IMR-90 (cell line): ENCODE measurements at regions not wholly inside any gene's neighbourhood (a gene's known extent, or its start where the extent isn't known, plus 50 kb on each side); places are given as distances from the start of the nearest gene placed in this dataset.

Experiments
- ATAC-seq: fragments of 200-7000 bp; cut with Tn5 transposase; 2 replicates; pipeline ENCODE4 v1.9.1; 2020; ENCODE audit warnings: low read depth, mild to moderate bottlenecking, moderate library complexity
- BruUV-seq: library from RNA; stranded (reverse); fragments of 400-500 nt; replicated peaks from 2 replicates; lab custom pipeline; 2021; lab: Mats Ljungman, UMichigan
- CTCF ChIA-PET: fragments of 300-600 bp; formaldehyde crosslinking; extraction: SDS; loops from one replicate; lab custom pipeline; 2021; ENCODE audit warnings: antibody characterized with exemption; lab: Yijun Ruan, JAX
- POLR2A ChIA-PET: fragments of 300-600 bp; sonication (Branson Sonifier 250); formaldehyde crosslinking; loops from one replicate; lab custom pipeline; 2022; ENCODE audit warnings: antibody characterized with exemption; ENCODE audit not compliant: unreplicated experiment; lab: Charles Lee
- DNase-seq: peaks from one replicate; pipeline ENCODE4 v3.0.0; 2013
- H2AFZ ChIP-seq: replicated peaks from 2 replicates; pipeline ENCODE3; 2013; ENCODE audit warnings: low read length, mild to moderate bottlenecking; ENCODE audit not compliant: poor library complexity
- H2AK5ac ChIP-seq: 2 replicates; pipeline ENCODE4 v1.6.1; 2013; ENCODE audit warnings: low read depth, low read length, inconsistent platforms
- H2AK9ac ChIP-seq: replicated peaks from 2 replicates; pipeline ENCODE3; 2013; ENCODE audit warnings: mild to moderate bottlenecking, low read depth, low read length, moderate library complexity; ENCODE audit not compliant: poor library complexity
- H2BK120ac ChIP-seq: 2 replicates; pipeline ENCODE4 v1.6.1; 2013; ENCODE audit warnings: low read depth, low read length, inconsistent platforms
- H2BK15ac ChIP-seq: 3 replicates; pipeline ENCODE4 v1.6.1; 2013; ENCODE audit warnings: low read depth, low read length, inconsistent platforms
- H2BK20ac ChIP-seq: 2 replicates; pipeline ENCODE4 v1.6.1; 2013; ENCODE audit warnings: low read depth, mild to moderate bottlenecking, inconsistent platforms, low read length, moderate library complexity
- H2BK5ac ChIP-seq: 2 replicates; pipeline ENCODE4 v1.6.1; 2013; ENCODE audit warnings: mild to moderate bottlenecking, low read depth, low read length, inconsistent platforms; ENCODE audit not compliant: poor library complexity, severe bottlenecking
- H3K14ac ChIP-seq: replicated peaks from 2 replicates; pipeline ENCODE4 v1.6.1; 2013; ENCODE audit warnings: low read depth, low read length, inconsistent platforms
- H3K18ac ChIP-seq: 2 replicates; pipeline ENCODE4 v1.6.1; 2013; ENCODE audit warnings: low read depth, low read length, control low read depth
- H3K23ac ChIP-seq: 2 replicates; pipeline ENCODE4 v1.6.1; 2013; ENCODE audit warnings: low read depth, low read length, inconsistent platforms
- H3K27ac ChIP-seq: 2 replicates; pipeline ENCODE4 v1.5.1; 2013; ENCODE audit warnings: mild to moderate bottlenecking, control low read depth, low read length; ENCODE audit not compliant: insufficient read depth
- H3K27me3 ChIP-seq: 2 replicates; pipeline ENCODE4 v1.6.1; 2013; ENCODE audit warnings: low read length; ENCODE audit not compliant: control insufficient read depth, insufficient read depth
- H3K36me3 ChIP-seq: 2 replicates; pipeline ENCODE4 v1.6.1; 2013; ENCODE audit warnings: low read length, mixed read lengths; ENCODE audit not compliant: control insufficient read depth, insufficient read depth
- H3K4ac ChIP-seq: 2 replicates; pipeline ENCODE4 v1.6.1; 2013; ENCODE audit warnings: low read depth, low read length, inconsistent platforms
- H3K4me1 ChIP-seq: 2 replicates; pipeline ENCODE4 v1.6.1; 2013; ENCODE audit warnings: low read length, mixed read lengths; ENCODE audit not compliant: control insufficient read depth, insufficient read depth
- H3K4me2 ChIP-seq: 2 replicates; pipeline ENCODE4 v1.6.1; 2013; ENCODE audit warnings: low read depth, mild to moderate bottlenecking, control low read depth, low read length, moderate library complexity
- H3K4me3 ChIP-seq: 2 replicates; pipeline ENCODE4 v1.5.1; 2013; ENCODE audit warnings: low read depth, mild to moderate bottlenecking, control low read depth, low read length, moderate library complexity; ENCODE audit not compliant: insufficient read depth
- H3K56ac ChIP-seq: 2 replicates; pipeline ENCODE4 v1.6.1; 2013; ENCODE audit warnings: low read length, inconsistent platforms; ENCODE audit not compliant: insufficient read depth; ENCODE audit errors: extremely low read depth
- H3K79me1 ChIP-seq, 2 experiments: 2 replicates each; pipeline ENCODE4 v1.6.1; 2013; ENCODE audit warnings: low read length in 2 of 2, inconsistent platforms in 1 of 2, low read depth in 1 of 2
- H3K9ac ChIP-seq: 2 replicates; pipeline ENCODE4 v1.6.1; 2013; ENCODE audit warnings: low read depth, low read length, control low read depth
- H3K9me1 ChIP-seq: 2 replicates; pipeline ENCODE4 v1.6.1; 2013; ENCODE audit warnings: low read length, inconsistent platforms; ENCODE audit not compliant: insufficient read depth
- H3K9me3 ChIP-seq: 2 replicates; pipeline ENCODE4 v1.6.1; 2013; ENCODE audit warnings: low read length; ENCODE audit not compliant: control insufficient read depth, insufficient read depth
- H4K20me1 ChIP-seq: 2 replicates; pipeline ENCODE4 v1.6.1; 2013; ENCODE audit warnings: low read length, inconsistent platforms; ENCODE audit not compliant: insufficient read depth
- H4K5ac ChIP-seq: 2 replicates; pipeline ENCODE4 v1.6.1; 2013; ENCODE audit warnings: mild to moderate bottlenecking, low read depth, low read length, control low read depth
- H4K8ac ChIP-seq, 2 experiments: 2 replicates each; pipeline ENCODE4 v1.6.1; 2013; ENCODE audit warnings: low read depth in 2 of 2, low read length in 2 of 2, control low read depth in 1 of 2, inconsistent platforms in 1 of 2
- H4K91ac ChIP-seq: 2 replicates; pipeline ENCODE4 v1.6.1; 2013; ENCODE audit warnings: low read depth, low read length, inconsistent platforms; ENCODE audit not compliant: insufficient read depth
- BHLHE40 ChIP-seq: fragments of 150-350 bp; IDR thresholded peaks from 2 replicates; pipeline ENCODE4 v1.6.1; 2016; ENCODE audit warnings: mild to moderate bottlenecking, low read depth, low read length
- CEBPB ChIP-seq: IDR thresholded peaks from 2 replicates; pipeline ENCODE4 v1.6.1; 2012; ENCODE audit warnings: low read depth, low read length, improper control_type of control experiment
- CHD1 ChIP-seq: IDR thresholded peaks from 2 replicates; pipeline ENCODE4 v1.6.1; 2012; ENCODE audit warnings: low read depth, low read length, improper control_type of control experiment
- CTCF ChIP-seq: conservative IDR thresholded peaks from 2 replicates; pipeline ENCODE4 v1.5.1; 2012; ENCODE audit warnings: mild to moderate bottlenecking, low read depth, low read length, improper control_type of control experiment
- ELK1 ChIP-seq: fragments of 150-350 bp; IDR thresholded peaks from 2 replicates; pipeline ENCODE4 v1.6.1; 2016; ENCODE audit warnings: low read depth, mild to moderate bottlenecking, low read length, moderate library complexity, borderline replicate concordance
- FOS ChIP-seq: fragments of 150-350 bp; IDR thresholded peaks from 2 replicates; pipeline ENCODE4 v1.6.1; 2016; ENCODE audit warnings: low read depth, low read length
- MAFK ChIP-seq: IDR thresholded peaks from 2 replicates; pipeline ENCODE4 v1.6.1; 2012; ENCODE audit warnings: low read depth, low read length, improper control_type of control experiment
- MAZ ChIP-seq: IDR thresholded peaks from 2 replicates; pipeline ENCODE4 v1.6.1; 2012; ENCODE audit warnings: low read depth, mild to moderate bottlenecking, low read length, improper control_type of control experiment, moderate library complexity, borderline replicate concordance
- MXI1 ChIP-seq: IDR thresholded peaks from 2 replicates; pipeline ENCODE4 v1.6.1; 2012; ENCODE audit warnings: low read depth, mild to moderate bottlenecking, low read length, moderate library complexity, borderline replicate concordance
- NFE2L2 ChIP-seq: fragments of 150-350 bp; IDR thresholded peaks from 2 replicates; pipeline ENCODE4 v1.6.1; 2016; ENCODE audit warnings: low read depth, mild to moderate bottlenecking, low read length
- POLR2A ChIP-seq: IDR thresholded peaks from 2 replicates; pipeline ENCODE4 v1.6.1; 2012; ENCODE audit warnings: mild to moderate bottlenecking, low read depth, low read length
- RAD21 ChIP-seq: IDR thresholded peaks from 2 replicates; pipeline ENCODE4 v1.6.1; 2012; ENCODE audit warnings: low read length, improper control_type of control experiment
- RCOR1 ChIP-seq: IDR thresholded peaks from 2 replicates; pipeline ENCODE4 v1.6.1; 2012; ENCODE audit warnings: mild to moderate bottlenecking, low read length, improper control_type of control experiment; ENCODE audit not compliant: insufficient replicate concordance
- RFX5 ChIP-seq: IDR thresholded peaks from 2 replicates; pipeline ENCODE4 v1.8.0; 2012; ENCODE audit warnings: low read depth, mild to moderate bottlenecking, low read length, moderate library complexity
- SMC3 ChIP-seq: fragments of 150-350 bp; IDR thresholded peaks from 2 replicates; pipeline ENCODE4 v1.6.1; 2016; ENCODE audit warnings: low read depth, mild to moderate bottlenecking, antibody characterized with exemption, low read length, moderate library complexity
- USF2 ChIP-seq: fragments of 150-350 bp; IDR thresholded peaks from 2 replicates; pipeline ENCODE4 v1.6.1; 2017; ENCODE audit warnings: mild to moderate bottlenecking, antibody characterized with exemption, low read length, low read depth
- WGBS, 2 experiments: methylation state at CpG; one replicate each; pipeline versions ENCODE4 v1.1.5 to v1.1.7; 2013; ENCODE audit warnings: missing lambda C conversion rate in 2 of 2; ENCODE audit not compliant: insufficient read length in 1 of 2; ENCODE audit errors: extremely low coverage in 2 of 2; 5-methylcytosine and 5-hydroxymethylcytosine counted together
- dilution Hi-C: fragments of 300-500 bp; cut with HindIII; formaldehyde crosslinking; loops from one replicate; pipeline ENCODE4 v1.14.3; 2018; ENCODE audit warnings: low sequenced_read_pairs; ENCODE audit not compliant: unreplicated experiment
- in situ Hi-C: fragments of 300-500 bp; cut with MboI; formaldehyde crosslinking; loops from 3 replicates; pipeline ENCODE4 v1.14.3; 2019; ENCODE audit warnings: low sequenced_read_pairs, inconsistent platforms, mixed read lengths
- intact Hi-C: fragments of 100-400 bp; cut with micrococcal nuclease; formaldehyde crosslinking; loops from 2 replicates; pipeline ENCODE4 v1.10.0; 2022

- Histone ChIP-seq H3K36me3 (no peaks in the 10 kb centered on the region), H3K18ac (no peak overlapping the region), H2AK9ac (no peak overlapping the region), H3K9ac (no peak overlapping the region), H3K79me1 (no peaks in the 10 kb centered on the region), H3K56ac (no peak overlapping the region), H3K27me3 (no peaks in the 10 kb centered on the region), H4K91ac (no peak overlapping the region), H2BK5ac (no peak overlapping the region), H3K4ac (no peak overlapping the region), H2AFZ (no peak overlapping the region), H4K5ac (no peak overlapping the region), H4K8ac (no peak overlapping the region), H3K4me3 (no peak overlapping the region), H2AK5ac (no peak overlapping the region), H3K14ac (no peak overlapping the region), H4K20me1 (no peaks in the 10 kb centered on the region), H2BK15ac (no peak overlapping the region), H3K4me2 (no peak overlapping the region), H3K4me1 (no peaks in the 10 kb centered on the region), H3K27ac (no peak overlapping the region), H3K23ac (no peak overlapping the region), H3K9me1 (no peaks in the 10 kb centered on the region), H2BK120ac (no peak overlapping the region), H3K9me3 (no peaks in the 10 kb centered on the region), H2BK20ac (no peak overlapping the region)
- TF ChIP-seq FOS (no peak), MXI1 (no peak), SMC3 (no peak), CHD1 (no peak), MAZ (no peak), RFX5 (no peak), USF2 (no peak), CEBPB (no peak), ELK1 (no peak), CTCF (no peak), BHLHE40 (no peak), RAD21 (no peak), POLR2A (no peak), MAFK (no peak), NFE2L2 (no peak), RCOR1 (no peak)
- in situ Hi-C loops, result no loop called here
- POLR2A ChIA-PET, result no interaction called here
- dilution Hi-C loops, result no loop called here
- DNase-seq, result no peak
- BruUV-seq, result no TSS peak
- CTCF ChIA-PET, result no interaction called here
- ATAC-seq, result no peak
- intact Hi-C loops, result no loop called here
- 17% methylated on average over 1 of the region's 1 CpG; no CpG with 5 or more reads in 1 of the 2 experiments for WGBS, 2 experiments
Observed at GRCh38 chr18:46426679-46427047, 230.4 kb downstream of the LOXHD1 start.
